Fibroblast of lung (primary cell): ENCODE measurements at regions not wholly inside any gene's neighbourhood (a gene's known extent, or its start where the extent isn't known, plus 50 kb on each side); places are given as distances from the start of the nearest gene placed in this dataset.

Experiments
- DNase-seq, 2 donors: peaks; one replicate each; pipeline versions ENCODE4 v3.0.0 to v3.0.0-alpha.2; 2010; ENCODE audit warnings: low read depth in 2 of 2
- H2AFZ ChIP-seq: 2 replicates; pipeline ENCODE4 v1.5.1; 2012; ENCODE audit warnings: low read length, control low read depth, inconsistent platforms
- H3K27ac ChIP-seq: 2 replicates; pipeline ENCODE4 v1.5.1; 2011; ENCODE audit warnings: low read length, control low read depth; ENCODE audit not compliant: insufficient read depth
- H3K27me3 ChIP-seq: 2 replicates; pipeline ENCODE4 v1.5.1; 2011; ENCODE audit warnings: mild to moderate bottlenecking, low read length; ENCODE audit not compliant: control insufficient read depth, insufficient read depth
- H3K36me3 ChIP-seq: 2 replicates; pipeline ENCODE4 v1.5.1; 2011; ENCODE audit warnings: low read length; ENCODE audit not compliant: control insufficient read depth, insufficient read depth
- H3K4me1 ChIP-seq: 2 replicates; pipeline ENCODE4 v1.5.1; 2011; ENCODE audit warnings: low read length; ENCODE audit not compliant: control insufficient read depth, insufficient read depth; ENCODE audit errors: extremely low read depth
- H3K4me2 ChIP-seq: 2 replicates; pipeline ENCODE4 v1.5.1; 2011; ENCODE audit warnings: low read length, control low read depth; ENCODE audit not compliant: insufficient read depth; ENCODE audit errors: extremely low read depth
- H3K4me3 ChIP-seq, 4 experiments: fragments of 200-600 bp in 1 of 4; sonication (generic) in 1 of 4; replicated peaks in 1 of 4; 2 replicates each; pipeline ENCODE4 v1.5.1; 2011 to 2016; ENCODE audit warnings: low read length in 4 of 4, low read depth in 3 of 4, mild to moderate bottlenecking in 3 of 4, control low read depth in 2 of 4, inconsistent platforms in 1 of 4, mixed read lengths in 1 of 4; ENCODE audit not compliant: insufficient read depth in 1 of 4; ENCODE audit errors: control extremely low read depth in 1 of 4
- H3K79me2 ChIP-seq: 2 replicates; pipeline ENCODE4 v1.5.1; 2012; ENCODE audit warnings: mild to moderate bottlenecking, low read length, inconsistent platforms; ENCODE audit not compliant: control insufficient read depth, insufficient read depth
- H3K9ac ChIP-seq: 2 replicates; pipeline ENCODE4 v1.5.1; 2011; ENCODE audit warnings: mild to moderate bottlenecking, low read length, control low read depth; ENCODE audit not compliant: insufficient read depth
- H3K9me3 ChIP-seq: 2 replicates; pipeline ENCODE4 v1.5.1; 2012; ENCODE audit warnings: low read depth, low read length; ENCODE audit not compliant: control insufficient read depth, insufficient read depth
- H4K20me1 ChIP-seq: 2 replicates; pipeline ENCODE4 v1.5.1; 2011; ENCODE audit warnings: low read length; ENCODE audit not compliant: control insufficient read depth, insufficient read depth; ENCODE audit errors: extremely low read depth
- EZH2 ChIP-seq: IDR thresholded peaks from 2 replicates; pipeline ENCODE4 v1.5.1; 2012; ENCODE audit warnings: low read length, control low read depth, mild to moderate bottlenecking; ENCODE audit errors: missing control alignments
- TF ChIP-seq, protein P1 (sequence below), 2 donors: IDR thresholded peaks in 1 of 2; conservative IDR thresholded peaks in 1 of 2; 1 replicate in 1 of 2; 2 replicates in 1 of 2; pipeline ENCODE4 v1.5.1; 2011 to 2012; ENCODE audit warnings: low read length in 2 of 2, control low read depth in 1 of 2, inconsistent platforms in 1 of 2, low read depth in 1 of 2, mild to moderate bottlenecking in 1 of 2

- H3K79me2 ChIP-seq, result no peaks in the 10 kb centered on the region
- no peak for TF ChIP-seq EZH2
- TF ChIP-seq, protein P1, sequence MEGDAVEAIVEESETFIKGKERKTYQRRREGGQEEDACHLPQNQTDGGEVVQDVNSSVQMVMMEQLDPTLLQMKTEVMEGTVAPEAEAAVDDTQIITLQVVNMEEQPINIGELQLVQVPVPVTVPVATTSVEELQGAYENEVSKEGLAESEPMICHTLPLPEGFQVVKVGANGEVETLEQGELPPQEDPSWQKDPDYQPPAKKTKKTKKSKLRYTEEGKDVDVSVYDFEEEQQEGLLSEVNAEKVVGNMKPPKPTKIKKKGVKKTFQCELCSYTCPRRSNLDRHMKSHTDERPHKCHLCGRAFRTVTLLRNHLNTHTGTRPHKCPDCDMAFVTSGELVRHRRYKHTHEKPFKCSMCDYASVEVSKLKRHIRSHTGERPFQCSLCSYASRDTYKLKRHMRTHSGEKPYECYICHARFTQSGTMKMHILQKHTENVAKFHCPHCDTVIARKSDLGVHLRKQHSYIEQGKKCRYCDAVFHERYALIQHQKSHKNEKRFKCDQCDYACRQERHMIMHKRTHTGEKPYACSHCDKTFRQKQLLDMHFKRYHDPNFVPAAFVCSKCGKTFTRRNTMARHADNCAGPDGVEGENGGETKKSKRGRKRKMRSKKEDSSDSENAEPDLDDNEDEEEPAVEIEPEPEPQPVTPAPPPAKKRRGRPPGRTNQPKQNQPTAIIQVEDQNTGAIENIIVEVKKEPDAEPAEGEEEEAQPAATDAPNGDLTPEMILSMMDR (conservative IDR thresholded peaks at IDR 0.05 in 1 of 2, IDR thresholded peaks at IDR 0.05 in 1 of 2; ENCODE audit: low read depth in 1 of 2, low read length in 2 of 2), result no peak
- no peak overlapping the region for H3K27ac ChIP-seq
- no peaks in the 10 kb centered on the region for H3K4me1 ChIP-seq
- H3K9ac ChIP-seq, result no peak overlapping the region
- no peak overlapping the region for H3K4me3 ChIP-seq
- no peak overlapping the region for H3K4me2 ChIP-seq
- H3K9me3 ChIP-seq, result no peaks in the 10 kb centered on the region
- H4K20me1 ChIP-seq, result no peaks in the 10 kb centered on the region
- no peaks in the 10 kb centered on the region for H3K36me3 ChIP-seq
- DNase-seq, result no peak
- H3K27me3 ChIP-seq, result no peaks in the 10 kb centered on the region
- no peak overlapping the region for H2AFZ ChIP-seq
Measured at GRCh38 chr4:182089326-182089725, 153.9 kb upstream of the TENM3 start.

DNA sequence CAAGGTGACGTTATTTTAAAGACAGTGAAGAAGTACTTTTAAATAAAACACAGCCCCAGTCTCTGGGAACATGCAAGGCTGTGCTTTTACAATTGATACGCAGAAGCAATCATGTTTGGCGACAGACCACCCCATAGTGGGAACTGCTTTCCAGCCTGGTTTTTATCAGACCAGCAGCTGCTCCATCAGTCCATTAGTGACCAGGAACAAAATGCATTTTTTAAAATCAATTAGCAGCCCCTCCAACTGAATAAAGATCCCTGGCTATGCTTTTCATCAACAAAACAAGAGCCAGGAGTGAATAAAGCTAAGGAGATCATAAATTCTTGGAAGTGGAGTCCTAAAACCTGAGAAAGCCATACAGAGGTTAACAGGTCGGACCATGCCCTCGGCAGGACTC lies 153.0 kb upstream of the TENM3 start:
- no peak for TF ChIP-seq EZH2
- TF ChIP-seq, protein P1 (conservative IDR thresholded peaks at IDR 0.05 in 1 of 2, IDR thresholded peaks at IDR 0.05 in 1 of 2; ENCODE audit: low read depth in 1 of 2, low read length in 2 of 2), result no peak
- Histone ChIP-seq H3K27ac (no peak overlapping the region), H3K27me3 (no peaks in the 10 kb centered on the region)

GRCh38 chr4:182091128-182091527 lies 152.1 kb upstream of the TENM3 start:
- no peak for TF ChIP-seq EZH2

More for the DNA sequence above, 153.0 kb upstream of the TENM3 start:
- Histone ChIP-seq H4K20me1 (no peaks in the 10 kb centered on the region), H3K9me3 (no peaks in the 10 kb centered on the region), H3K4me3 (no peak overlapping the region), H3K79me2 (no peaks in the 10 kb centered on the region), H3K9ac (no peak overlapping the region), H3K36me3 (no peaks in the 10 kb centered on the region), H3K4me2 (no peak overlapping the region), H3K4me1 (no peaks in the 10 kb centered on the region), H2AFZ (no peak overlapping the region)
- DNase-seq, result no peak

More at GRCh38 chr4:182091128-182091527, 152.1 kb upstream of the TENM3 start:
- no peaks in the 10 kb centered on the region for H3K36me3 ChIP-seq
- H3K9ac ChIP-seq, result no peak overlapping the region
- H3K9me3 ChIP-seq, result no peaks in the 10 kb centered on the region
- H3K4me3 ChIP-seq, result no peak overlapping the region
- no peaks in the 10 kb centered on the region for H3K27me3 ChIP-seq
- H3K4me2 ChIP-seq, result no peak overlapping the region
- no peaks in the 10 kb centered on the region for H4K20me1 ChIP-seq
- H3K4me1 ChIP-seq, result no peaks in the 10 kb centered on the region
- no peak overlapping the region for H3K27ac ChIP-seq
- H2AFZ ChIP-seq, result no peak overlapping the region
- no peaks in the 10 kb centered on the region for H3K79me2 ChIP-seq
- no peak for DNase-seq
